OCI-M1 (cell line): ENCODE measurements at regions not wholly inside any gene's neighbourhood (a gene's known extent, or its start where the extent isn't known, plus 50 kb on each side); places are given as distances from the start of the nearest gene placed in this dataset.
"Not testable (repeated sequence)": the region's sequence is repeated elsewhere in the genome, so short reads cannot be mapped to it uniquely, and the experiment has no call there.

ENCODE experiments used
- DNase-seq: peaks from one replicate; lab custom pipeline; 2025; lab: John Stamatoyannopoulos, UW

GRCh38 chr6:4374216-4374615 is 238.8 kb upstream of the ECI2 start:
- no peak for DNase-seq

GRCh38 chr6:4372866-4373265 is 237.5 kb upstream of the ECI2 start:
- DNase-seq = no peak

GRCh38 chr6:4371207-4371921 is 236.0 kb upstream of the ECI2 start:
- DNase-seq = peak; percentile 93

GRCh38 chr6:4370066-4370465 is 234.7 kb upstream of the ECI2 start:
- DNase-seq = no peak

- DNase-seq = no peak
These were observed 234.2 kb upstream of the ECI2 start for GRCh38 chr6:4369616-4370015.

GRCh38 chr6:4368649-4369048 is 233.3 kb upstream of the ECI2 start:
- DNase-seq = no peak

- DNase-seq = no peak
These were observed 232.3 kb upstream of the ECI2 start for GRCh38 chr6:4367643-4368042.

- no peak for DNase-seq
These were observed 231.4 kb upstream of the ECI2 start for GRCh38 chr6:4366635-4367395.

- DNase-seq = no peak
These were observed 230.3 kb upstream of the ECI2 start for GRCh38 chr6:4365686-4366085.

- no peak for DNase-seq
These were observed 229.3 kb upstream of the ECI2 start for GRCh38 chr6:4364711-4365110.

- peak; percentile 42 for DNase-seq
These were observed 228.8 kb upstream of the ECI2 start for GRCh38 chr6:4364172-4364571.

- DNase-seq = no peak
These were observed 228.3 kb upstream of the ECI2 start for GRCh38 chr6:4363656-4364055.

- no peak for DNase-seq
These were observed 227.0 kb upstream of the ECI2 start for GRCh38 chr6:4362326-4362725.

GRCh38 chr6:4360920-4361319 is 225.5 kb upstream of the ECI2 start:
- no peak for DNase-seq

GRCh38 chr6:4359108-4359730 is 223.8 kb upstream of the ECI2 start:
- no peak for DNase-seq

GRCh38 chr6:4358414-4359107 is 223.2 kb upstream of the ECI2 start:
- peak; percentile 93 for DNase-seq

GRCh38 chr6:4357660-4358152 is 222.3 kb upstream of the ECI2 start:
- DNase-seq = not testable (repeated sequence)

GRCh38 chr6:4356899-4357659 is 221.7 kb upstream of the ECI2 start:
- DNase-seq = no peak

- no peak for DNase-seq
These were observed 219.9 kb upstream of the ECI2 start for GRCh38 chr6:4355241-4355640.

- DNase-seq = no peak
These were observed 218.8 kb upstream of the ECI2 start for GRCh38 chr6:4354181-4354580.

- no peak for DNase-seq
These were observed 217.4 kb upstream of the ECI2 start for GRCh38 chr6:4352731-4353130.

- no peak for DNase-seq
These were observed 216.9 kb upstream of the ECI2 start for GRCh38 chr6:4352322-4352669.
